ENCODE measurements at regions not wholly inside any gene's neighbourhood (a gene's known extent, or its start where the extent isn't known, plus 50 kb on each side); places are given as distances from the start of the nearest gene placed in this dataset.

DNA sequence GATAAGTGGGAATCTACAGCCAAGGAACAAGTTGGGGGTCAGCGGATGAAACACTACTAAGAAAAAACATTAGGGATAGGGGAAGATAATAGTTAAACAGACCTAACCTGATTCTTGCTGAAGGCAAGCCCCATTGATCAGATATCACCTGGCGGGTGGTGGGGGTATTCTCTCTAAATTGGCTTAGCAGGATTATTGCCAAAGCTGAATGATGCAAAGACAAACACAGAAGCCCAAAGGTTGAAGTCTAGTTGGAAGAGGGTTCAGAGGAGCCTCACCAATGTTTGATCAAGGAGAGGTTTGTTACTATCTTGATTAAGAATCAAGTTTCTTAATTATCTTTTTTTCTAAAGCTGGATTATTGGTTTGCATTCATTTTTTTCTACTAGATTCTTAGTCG, 371.9 kb upstream of the CNTN4 start:
- Histone ChIP-seq H3K9me3 (replicated peaks in 1 of 3) (no peaks in the 10 kb centered on the region), H3K36me3 (replicated peaks in 1 of 2) (no peaks in the 10 kb centered on the region), H3K27ac (no peak overlapping the region), H3K4me1 (replicated peaks in 1 of 2) (no peaks in the 10 kb centered on the region), H3K27me3 (no peaks in the 10 kb centered on the region), H3K4me3 (no peak overlapping the region)
- DNase-seq = no peak
- 66 to 85% (median 75%) methylated on average over 3 of the region's 3 CpGs for WGBS, 4 donors
- intact Hi-C loops (cut with DNase I) = no loop called here
- TF ChIP-seq POLR2A (IDR thresholded peaks at IDR 0.05) = no peak
- TF ChIP-seq, protein P1, sequence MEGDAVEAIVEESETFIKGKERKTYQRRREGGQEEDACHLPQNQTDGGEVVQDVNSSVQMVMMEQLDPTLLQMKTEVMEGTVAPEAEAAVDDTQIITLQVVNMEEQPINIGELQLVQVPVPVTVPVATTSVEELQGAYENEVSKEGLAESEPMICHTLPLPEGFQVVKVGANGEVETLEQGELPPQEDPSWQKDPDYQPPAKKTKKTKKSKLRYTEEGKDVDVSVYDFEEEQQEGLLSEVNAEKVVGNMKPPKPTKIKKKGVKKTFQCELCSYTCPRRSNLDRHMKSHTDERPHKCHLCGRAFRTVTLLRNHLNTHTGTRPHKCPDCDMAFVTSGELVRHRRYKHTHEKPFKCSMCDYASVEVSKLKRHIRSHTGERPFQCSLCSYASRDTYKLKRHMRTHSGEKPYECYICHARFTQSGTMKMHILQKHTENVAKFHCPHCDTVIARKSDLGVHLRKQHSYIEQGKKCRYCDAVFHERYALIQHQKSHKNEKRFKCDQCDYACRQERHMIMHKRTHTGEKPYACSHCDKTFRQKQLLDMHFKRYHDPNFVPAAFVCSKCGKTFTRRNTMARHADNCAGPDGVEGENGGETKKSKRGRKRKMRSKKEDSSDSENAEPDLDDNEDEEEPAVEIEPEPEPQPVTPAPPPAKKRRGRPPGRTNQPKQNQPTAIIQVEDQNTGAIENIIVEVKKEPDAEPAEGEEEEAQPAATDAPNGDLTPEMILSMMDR (IDR thresholded peaks at IDR 0.05) = no peak

DNA sequence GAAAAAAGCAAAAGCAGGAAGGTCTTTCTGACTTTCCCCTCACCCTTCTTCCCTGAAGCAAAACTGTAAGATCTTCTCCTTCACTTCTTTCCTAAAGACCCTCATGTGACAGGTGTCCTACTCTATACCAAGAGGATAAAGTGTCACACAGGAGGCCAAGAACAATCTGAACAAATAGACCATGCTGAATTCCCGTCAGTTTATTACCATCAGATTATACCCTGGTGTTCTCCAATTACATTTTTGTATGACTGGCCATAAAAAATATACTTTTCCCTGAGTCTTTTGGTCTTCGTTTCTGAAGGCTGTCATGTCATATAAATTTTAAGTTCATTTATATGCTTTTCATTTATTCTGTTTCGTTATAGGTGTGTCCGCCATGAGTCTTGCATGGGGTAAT, 371.4 kb upstream of the CNTN4 start:
- H3K9me3 ChIP-seq (replicated peaks in 1 of 3) = no peaks in the 10 kb centered on the region
- DNase-seq = no peak
- 77 to 88% (median 82%) methylated on average over 4 of the region's 4 CpGs for WGBS, 4 donors
- H3K27me3 ChIP-seq = no peaks in the 10 kb centered on the region
- no peaks in the 10 kb centered on the region for H3K4me1 ChIP-seq (replicated peaks in 1 of 2)
- intact Hi-C loops (cut with DNase I) = no loop called here
- no peak overlapping the region for H3K4me3 ChIP-seq
- TF ChIP-seq, protein P1 (IDR thresholded peaks at IDR 0.05) = no peak
- no peak for TF ChIP-seq POLR2A (IDR thresholded peaks at IDR 0.05)
- no peak overlapping the region for H3K27ac ChIP-seq
- no peaks in the 10 kb centered on the region for H3K36me3 ChIP-seq (replicated peaks in 1 of 2)

DNA sequence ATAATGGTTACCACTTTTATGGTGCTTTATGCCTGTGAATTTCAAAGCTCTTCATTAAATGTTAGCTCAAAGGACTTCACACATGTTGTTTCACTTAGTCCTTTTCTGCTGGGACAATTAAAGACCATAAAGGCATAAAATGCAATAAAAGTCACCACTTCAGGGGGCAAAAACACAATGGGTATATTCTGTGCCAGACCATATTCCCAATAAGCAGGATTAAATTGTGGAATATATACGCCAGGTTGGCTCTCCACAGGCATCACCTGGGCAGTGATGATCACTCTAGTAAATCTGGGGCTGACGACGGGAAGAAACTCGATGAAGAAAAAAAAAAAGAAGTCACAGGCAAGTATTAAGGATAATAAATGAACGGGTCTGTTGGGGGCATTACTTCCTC, 370.2 kb upstream of the CNTN4 start:
- TF ChIP-seq, protein P1 (IDR thresholded peaks at IDR 0.05) = no peak
- TF ChIP-seq POLR2A (IDR thresholded peaks at IDR 0.05) = no peak
- Histone ChIP-seq H3K4me3 (no peak overlapping the region), H3K27ac (no peak overlapping the region), H3K27me3 (no peaks in the 10 kb centered on the region), H3K36me3 (replicated peaks in 1 of 2) (no peaks in the 10 kb centered on the region), H3K9me3 (replicated peaks in 1 of 3) (no peaks in the 10 kb centered on the region), H3K4me1 (replicated peaks in 1 of 2) (no peaks in the 10 kb centered on the region)
- no peak for DNase-seq
- WGBS, 4 donors = 71 to 79% (median 76%) methylated on average over 5 of the region's 5 CpGs
- intact Hi-C loops (cut with DNase I) = no loop called here

- Histone ChIP-seq H3K4me1 (replicated peaks in 1 of 2) (no peaks in the 10 kb centered on the region), H3K27me3 (no peaks in the 10 kb centered on the region), H3K36me3 (replicated peaks in 1 of 2) (no peaks in the 10 kb centered on the region), H3K9me3 (replicated peaks in 1 of 3) (no peaks in the 10 kb centered on the region), H3K27ac (no peak overlapping the region), H3K4me3 (no peak overlapping the region)
- 63 to 66% (median 64%) methylated on average over 3 of the region's 3 CpGs for WGBS, 4 donors
- TF ChIP-seq, protein P1 (IDR thresholded peaks at IDR 0.05) = no peak
- TF ChIP-seq POLR2A (IDR thresholded peaks at IDR 0.05) = no peak
- intact Hi-C loops (cut with DNase I) = no loop called here
- no peak for DNase-seq
These were observed 364.1 kb upstream of the CNTN4 start for GRCh38 chr3:1734494-1735122.

Measured in adrenal gland (tissue), 9 donors.